ENCODE measurements at regions not wholly inside any gene's neighbourhood (a gene's known extent, or its start where the extent isn't known, plus 50 kb on each side); places are given as distances from the start of the nearest gene placed in this dataset.

DNA sequence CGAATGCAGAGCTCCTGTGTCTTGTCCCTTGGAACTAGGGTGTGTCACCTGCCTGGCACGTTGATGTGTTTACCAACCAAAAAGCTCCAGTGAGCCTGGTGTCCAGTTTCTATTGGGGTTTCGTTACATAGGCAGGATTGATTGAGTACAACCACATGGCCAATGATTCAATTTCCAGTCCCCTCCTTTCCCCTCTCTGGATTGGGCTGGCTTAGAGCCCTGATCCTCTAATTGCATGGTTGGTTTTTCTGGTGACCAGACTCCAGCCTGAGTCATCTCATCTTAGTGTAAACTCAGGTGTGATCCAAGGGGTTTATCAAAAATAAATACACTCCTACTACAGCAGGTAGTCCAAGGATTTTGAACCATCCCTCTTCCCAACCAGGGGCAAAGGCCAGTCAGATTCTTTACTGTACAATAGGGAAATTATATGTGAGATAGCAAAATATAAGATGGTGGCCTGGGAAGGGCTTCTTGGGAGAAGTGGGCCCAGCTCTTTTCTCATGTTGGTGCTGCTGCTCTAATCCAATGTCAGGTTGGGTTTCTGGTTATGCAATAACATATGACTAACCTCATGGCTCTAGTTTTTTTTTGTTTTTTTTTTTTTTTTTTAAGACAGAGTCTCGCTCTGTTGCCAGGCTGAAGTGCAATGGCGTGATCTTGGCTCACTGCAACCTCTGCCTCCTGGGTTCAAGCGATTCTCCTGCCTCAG lies 64.7 kb upstream of the MGAT5 start (continued):
- TF ChIP-seq GABPA (IDR thresholded peaks at IDR 0.05; ENCODE audit: borderline replicate concordance, insufficient read depth, low read length), result no peak
- TF ChIP-seq CHD1 (IDR thresholded peaks at IDR 0.05; ENCODE audit: low read depth, low read length), result no peak
- no peak for TF ChIP-seq JUN (IDR thresholded peaks at IDR 0.05; ENCODE audit: low read depth, low read length)
- no peak for TF ChIP-seq SIRT6 (IDR thresholded peaks at IDR 0.05; ENCODE audit: low read length)
- TF ChIP-seq, protein P1, sequence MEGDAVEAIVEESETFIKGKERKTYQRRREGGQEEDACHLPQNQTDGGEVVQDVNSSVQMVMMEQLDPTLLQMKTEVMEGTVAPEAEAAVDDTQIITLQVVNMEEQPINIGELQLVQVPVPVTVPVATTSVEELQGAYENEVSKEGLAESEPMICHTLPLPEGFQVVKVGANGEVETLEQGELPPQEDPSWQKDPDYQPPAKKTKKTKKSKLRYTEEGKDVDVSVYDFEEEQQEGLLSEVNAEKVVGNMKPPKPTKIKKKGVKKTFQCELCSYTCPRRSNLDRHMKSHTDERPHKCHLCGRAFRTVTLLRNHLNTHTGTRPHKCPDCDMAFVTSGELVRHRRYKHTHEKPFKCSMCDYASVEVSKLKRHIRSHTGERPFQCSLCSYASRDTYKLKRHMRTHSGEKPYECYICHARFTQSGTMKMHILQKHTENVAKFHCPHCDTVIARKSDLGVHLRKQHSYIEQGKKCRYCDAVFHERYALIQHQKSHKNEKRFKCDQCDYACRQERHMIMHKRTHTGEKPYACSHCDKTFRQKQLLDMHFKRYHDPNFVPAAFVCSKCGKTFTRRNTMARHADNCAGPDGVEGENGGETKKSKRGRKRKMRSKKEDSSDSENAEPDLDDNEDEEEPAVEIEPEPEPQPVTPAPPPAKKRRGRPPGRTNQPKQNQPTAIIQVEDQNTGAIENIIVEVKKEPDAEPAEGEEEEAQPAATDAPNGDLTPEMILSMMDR (IDR thresholded peaks at IDR 0.05; ENCODE audit: control extremely low read depth in 1 of 3, insufficient read depth in 1 of 3, low read depth in 1 of 3, low read length in 3 of 3), result no peak
- TF ChIP-seq CHD7 (IDR thresholded peaks at IDR 0.05; ENCODE audit: insufficient replicate concordance, low read length), result no peak
- no peak for TF ChIP-seq RFX5 (IDR thresholded peaks at IDR 0.05; ENCODE audit: borderline replicate concordance, low read depth, low read length)
- TF ChIP-seq EZH2 (IDR thresholded peaks at IDR 0.05; ENCODE audit: low read depth, low read length, severe bottlenecking), result no peak

All from H1 (cell line).